ENCODE measurements at regions not wholly inside any gene's neighbourhood (a gene's known extent, or its start where the extent isn't known, plus 50 kb on each side); places are given as distances from the start of the nearest gene placed in this dataset.

DNA sequence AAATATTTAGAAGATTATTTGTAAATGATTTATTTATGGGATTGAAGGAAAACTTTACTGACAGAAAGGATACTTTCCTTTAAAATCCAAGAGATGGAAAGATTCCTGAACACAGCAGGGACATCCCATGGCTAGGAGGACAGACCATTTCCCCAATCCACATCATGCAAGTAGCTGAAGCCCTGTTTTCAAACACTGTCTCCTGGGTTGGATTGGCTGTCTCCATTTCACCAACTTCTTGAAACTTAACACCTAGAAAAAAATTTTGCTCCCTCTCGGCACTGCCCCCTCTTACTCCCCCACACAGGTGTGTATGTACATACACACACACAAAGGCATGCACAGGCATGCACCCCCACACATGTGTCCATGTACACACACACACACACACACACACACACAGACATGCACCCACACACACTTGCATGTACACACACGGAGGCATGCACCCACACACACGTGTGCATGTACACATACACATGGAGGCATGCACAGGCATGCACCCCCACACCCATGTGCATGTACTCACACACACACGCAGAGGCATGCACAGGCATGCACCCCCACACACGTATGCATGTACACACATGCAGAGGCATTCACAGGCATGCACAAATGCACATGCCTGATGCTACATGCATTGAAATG is 320.0 kb downstream of the CHRM3 start:
- Histone ChIP-seq H3K27me3 (ENCODE audit: control insufficient read depth, insufficient read depth, low read length) (no peaks in the 10 kb centered on the region), H3K36me3 (ENCODE audit: control insufficient read depth, insufficient read depth, low read length) (no peaks in the 10 kb centered on the region), H3K4me3 (ENCODE audit: low read depth in 2 of 2, low read length in 2 of 2) (no peak overlapping the region), H3K9me3 (ENCODE audit: control insufficient read depth, insufficient read depth, low read depth, low read length) (no peaks in the 10 kb centered on the region), H3K27ac (ENCODE audit: low read length) (no peak overlapping the region), H3K4me1 (ENCODE audit: control insufficient read depth, insufficient read depth, low read length) (no peaks in the 10 kb centered on the region)
- ChIA-PET POLR2A (no interaction called here), CTCF (no interaction called here)
- in situ Hi-C loops (cut with HindIII; ENCODE audit: low pct_unique_long_range_greater_than_20kb, low sequenced_read_pairs) (no loop called here), intact Hi-C loops (cut with micrococcal nuclease; ENCODE audit: unreplicated experiment) (no loop called here)
- ATAC-seq (no peak), DNase-seq (ENCODE audit: low read depth, low spot score) (no peak)
- BruUV-seq (replicated peaks) = no TSS peak
- TF ChIP-seq SIN3A (IDR thresholded peaks at IDR 0.05; ENCODE audit: borderline replicate concordance, insufficient read depth, low read depth, low read length) = no peak
- TF ChIP-seq, protein P1, sequence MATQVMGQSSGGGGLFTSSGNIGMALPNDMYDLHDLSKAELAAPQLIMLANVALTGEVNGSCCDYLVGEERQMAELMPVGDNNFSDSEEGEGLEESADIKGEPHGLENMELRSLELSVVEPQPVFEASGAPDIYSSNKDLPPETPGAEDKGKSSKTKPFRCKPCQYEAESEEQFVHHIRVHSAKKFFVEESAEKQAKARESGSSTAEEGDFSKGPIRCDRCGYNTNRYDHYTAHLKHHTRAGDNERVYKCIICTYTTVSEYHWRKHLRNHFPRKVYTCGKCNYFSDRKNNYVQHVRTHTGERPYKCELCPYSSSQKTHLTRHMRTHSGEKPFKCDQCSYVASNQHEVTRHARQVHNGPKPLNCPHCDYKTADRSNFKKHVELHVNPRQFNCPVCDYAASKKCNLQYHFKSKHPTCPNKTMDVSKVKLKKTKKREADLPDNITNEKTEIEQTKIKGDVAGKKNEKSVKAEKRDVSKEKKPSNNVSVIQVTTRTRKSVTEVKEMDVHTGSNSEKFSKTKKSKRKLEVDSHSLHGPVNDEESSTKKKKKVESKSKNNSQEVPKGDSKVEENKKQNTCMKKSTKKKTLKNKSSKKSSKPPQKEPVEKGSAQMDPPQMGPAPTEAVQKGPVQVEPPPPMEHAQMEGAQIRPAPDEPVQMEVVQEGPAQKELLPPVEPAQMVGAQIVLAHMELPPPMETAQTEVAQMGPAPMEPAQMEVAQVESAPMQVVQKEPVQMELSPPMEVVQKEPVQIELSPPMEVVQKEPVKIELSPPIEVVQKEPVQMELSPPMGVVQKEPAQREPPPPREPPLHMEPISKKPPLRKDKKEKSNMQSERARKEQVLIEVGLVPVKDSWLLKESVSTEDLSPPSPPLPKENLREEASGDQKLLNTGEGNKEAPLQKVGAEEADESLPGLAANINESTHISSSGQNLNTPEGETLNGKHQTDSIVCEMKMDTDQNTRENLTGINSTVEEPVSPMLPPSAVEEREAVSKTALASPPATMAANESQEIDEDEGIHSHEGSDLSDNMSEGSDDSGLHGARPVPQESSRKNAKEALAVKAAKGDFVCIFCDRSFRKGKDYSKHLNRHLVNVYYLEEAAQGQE (IDR thresholded peaks at IDR 0.05; ENCODE audit: insufficient read depth in 1 of 2, low read depth in 2 of 2, low read length in 1 of 2) = no peak

DNA sequence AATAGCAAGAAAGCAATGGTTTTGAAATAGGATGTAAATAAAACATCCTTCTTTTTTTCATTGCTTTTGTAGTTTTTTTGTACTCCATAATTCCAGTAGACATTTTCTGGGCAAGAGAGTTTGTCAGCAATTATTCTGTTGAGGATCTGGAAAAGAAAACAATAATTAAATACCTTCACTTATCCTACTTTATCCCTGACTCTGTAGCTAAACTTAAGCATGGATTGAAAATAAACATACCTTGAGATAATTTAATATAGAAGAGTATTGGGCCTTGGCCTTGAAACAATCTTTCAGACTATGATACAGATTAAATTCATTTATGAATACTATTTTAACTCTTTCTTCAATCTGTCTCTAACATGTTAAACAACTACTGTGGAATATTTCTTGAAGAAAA is 321.2 kb downstream of the CHRM3 start:
- ChIA-PET POLR2A (no interaction called here), CTCF (no interaction called here)
- Histone ChIP-seq H3K4me3 (ENCODE audit: low read depth in 2 of 2, low read length in 2 of 2) (no peak overlapping the region), H3K4me1 (ENCODE audit: control insufficient read depth, insufficient read depth, low read length) (no peaks in the 10 kb centered on the region), H3K27me3 (ENCODE audit: control insufficient read depth, insufficient read depth, low read length) (no peaks in the 10 kb centered on the region), H3K9me3 (ENCODE audit: control insufficient read depth, insufficient read depth, low read depth, low read length) (no peaks in the 10 kb centered on the region), H3K36me3 (ENCODE audit: control insufficient read depth, insufficient read depth, low read length) (no peaks in the 10 kb centered on the region), H3K27ac (ENCODE audit: low read length) (no peak overlapping the region)
- ATAC-seq (no peak), DNase-seq (ENCODE audit: low read depth, low spot score) (no peak)
- in situ Hi-C loops (cut with HindIII; ENCODE audit: low pct_unique_long_range_greater_than_20kb, low sequenced_read_pairs) (no loop called here), intact Hi-C loops (cut with micrococcal nuclease; ENCODE audit: unreplicated experiment) (no loop called here)
- TF ChIP-seq TCF7L2 (IDR thresholded peaks at IDR 0.05; ENCODE audit: low read depth, low read length) = no peak
- no peak for TF ChIP-seq POLR2AphosphoS5 (IDR thresholded peaks at IDR 0.05; ENCODE audit: low read depth, low read length)
- TF ChIP-seq, protein P2, sequence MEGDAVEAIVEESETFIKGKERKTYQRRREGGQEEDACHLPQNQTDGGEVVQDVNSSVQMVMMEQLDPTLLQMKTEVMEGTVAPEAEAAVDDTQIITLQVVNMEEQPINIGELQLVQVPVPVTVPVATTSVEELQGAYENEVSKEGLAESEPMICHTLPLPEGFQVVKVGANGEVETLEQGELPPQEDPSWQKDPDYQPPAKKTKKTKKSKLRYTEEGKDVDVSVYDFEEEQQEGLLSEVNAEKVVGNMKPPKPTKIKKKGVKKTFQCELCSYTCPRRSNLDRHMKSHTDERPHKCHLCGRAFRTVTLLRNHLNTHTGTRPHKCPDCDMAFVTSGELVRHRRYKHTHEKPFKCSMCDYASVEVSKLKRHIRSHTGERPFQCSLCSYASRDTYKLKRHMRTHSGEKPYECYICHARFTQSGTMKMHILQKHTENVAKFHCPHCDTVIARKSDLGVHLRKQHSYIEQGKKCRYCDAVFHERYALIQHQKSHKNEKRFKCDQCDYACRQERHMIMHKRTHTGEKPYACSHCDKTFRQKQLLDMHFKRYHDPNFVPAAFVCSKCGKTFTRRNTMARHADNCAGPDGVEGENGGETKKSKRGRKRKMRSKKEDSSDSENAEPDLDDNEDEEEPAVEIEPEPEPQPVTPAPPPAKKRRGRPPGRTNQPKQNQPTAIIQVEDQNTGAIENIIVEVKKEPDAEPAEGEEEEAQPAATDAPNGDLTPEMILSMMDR (IDR thresholded peaks at IDR 0.05) = no peak
- no peak for TF ChIP-seq SIN3A (IDR thresholded peaks at IDR 0.05; ENCODE audit: borderline replicate concordance, insufficient read depth, low read depth, low read length)
- TF ChIP-seq, protein P1 (IDR thresholded peaks at IDR 0.05; ENCODE audit: insufficient read depth in 1 of 2, low read depth in 2 of 2, low read length in 1 of 2) = no peak
- no TSS peak for BruUV-seq (replicated peaks)
